ENCODE measurements at regions not wholly inside any gene's neighbourhood (a gene's known extent, or its start where the extent isn't known, plus 50 kb on each side); places are given as distances from the start of the nearest gene placed in this dataset.

DNA sequence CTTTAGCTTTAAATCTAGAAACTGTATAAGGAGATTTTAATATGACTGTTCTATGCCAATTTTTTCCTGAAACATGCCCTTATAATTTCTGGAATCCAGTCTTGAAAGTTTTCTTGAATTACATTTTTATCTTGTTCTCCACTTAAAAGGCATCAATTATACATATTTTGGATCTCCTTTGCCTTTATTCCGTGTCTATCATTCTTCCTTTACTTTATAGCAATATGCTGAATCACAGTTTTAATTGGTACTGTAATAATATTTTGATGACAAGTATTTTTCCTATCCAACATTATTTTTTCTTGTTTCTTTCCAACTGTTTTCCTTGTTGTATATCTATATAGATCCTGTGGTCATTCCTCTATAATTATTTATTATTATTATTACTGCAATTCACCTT is 361.2 kb downstream of the PIK3R1 start:
- 82 to 95% (median 85%) methylated on average over 1 of the region's 1 CpG for WGBS, 3 donors
- no peak for DNase-seq
- H3K36me3 ChIP-seq, result no peaks in the 10 kb centered on the region
- TF ChIP-seq, protein P1, sequence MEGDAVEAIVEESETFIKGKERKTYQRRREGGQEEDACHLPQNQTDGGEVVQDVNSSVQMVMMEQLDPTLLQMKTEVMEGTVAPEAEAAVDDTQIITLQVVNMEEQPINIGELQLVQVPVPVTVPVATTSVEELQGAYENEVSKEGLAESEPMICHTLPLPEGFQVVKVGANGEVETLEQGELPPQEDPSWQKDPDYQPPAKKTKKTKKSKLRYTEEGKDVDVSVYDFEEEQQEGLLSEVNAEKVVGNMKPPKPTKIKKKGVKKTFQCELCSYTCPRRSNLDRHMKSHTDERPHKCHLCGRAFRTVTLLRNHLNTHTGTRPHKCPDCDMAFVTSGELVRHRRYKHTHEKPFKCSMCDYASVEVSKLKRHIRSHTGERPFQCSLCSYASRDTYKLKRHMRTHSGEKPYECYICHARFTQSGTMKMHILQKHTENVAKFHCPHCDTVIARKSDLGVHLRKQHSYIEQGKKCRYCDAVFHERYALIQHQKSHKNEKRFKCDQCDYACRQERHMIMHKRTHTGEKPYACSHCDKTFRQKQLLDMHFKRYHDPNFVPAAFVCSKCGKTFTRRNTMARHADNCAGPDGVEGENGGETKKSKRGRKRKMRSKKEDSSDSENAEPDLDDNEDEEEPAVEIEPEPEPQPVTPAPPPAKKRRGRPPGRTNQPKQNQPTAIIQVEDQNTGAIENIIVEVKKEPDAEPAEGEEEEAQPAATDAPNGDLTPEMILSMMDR (IDR thresholded peaks at IDR 0.05), result no peak
- TF ChIP-seq EP300 (IDR thresholded peaks at IDR 0.05), result no peak
- TF ChIP-seq POLR2A (IDR thresholded peaks at IDR 0.05), result no peak
- intact Hi-C loops (cut with DNase I), result no loop called here
- no peak overlapping the region for H3K27ac ChIP-seq
- no peak overlapping the region for H3K4me3 ChIP-seq
- no peaks in the 10 kb centered on the region for H3K9me3 ChIP-seq
- no peaks in the 10 kb centered on the region for H3K27me3 ChIP-seq
- H3K4me1 ChIP-seq (ENCODE audit: insufficient read depth), result no peaks in the 10 kb centered on the region

DNA sequence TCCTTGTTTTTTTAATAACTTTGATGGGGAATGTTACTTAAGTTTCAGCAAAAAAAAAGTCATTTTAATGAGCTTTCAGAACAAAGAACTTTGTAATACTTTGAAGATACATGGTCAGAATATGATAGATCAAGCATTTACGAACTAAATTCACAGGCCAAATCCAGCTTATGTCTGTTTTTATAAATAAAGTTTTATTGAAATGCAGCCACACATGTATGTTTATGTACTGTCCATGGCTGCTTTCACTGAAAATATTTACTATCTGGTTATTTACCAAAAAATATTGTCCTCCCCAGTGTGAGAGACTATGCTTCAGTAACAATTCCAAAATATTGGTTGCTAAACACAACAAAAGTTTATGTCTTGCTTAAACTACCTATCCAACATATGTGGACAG is 366.7 kb downstream of the PIK3R1 start:
- TF ChIP-seq, protein P1 (IDR thresholded peaks at IDR 0.05), result no peak
- TF ChIP-seq POLR2A (IDR thresholded peaks at IDR 0.05), result no peak
- TF ChIP-seq EP300 (IDR thresholded peaks at IDR 0.05), result no peak
- Histone ChIP-seq H3K36me3 (no peaks in the 10 kb centered on the region), H3K4me3 (no peak overlapping the region), H3K4me1 (ENCODE audit: insufficient read depth) (no peaks in the 10 kb centered on the region), H3K9me3 (no peaks in the 10 kb centered on the region), H3K27ac (no peak overlapping the region), H3K27me3 (no peaks in the 10 kb centered on the region)
- intact Hi-C loops (cut with DNase I), result no loop called here
- 58 to 88% (median 83%) methylated on average over 1 of the region's 1 CpG for WGBS, 3 donors
- DNase-seq, result no peak

DNA sequence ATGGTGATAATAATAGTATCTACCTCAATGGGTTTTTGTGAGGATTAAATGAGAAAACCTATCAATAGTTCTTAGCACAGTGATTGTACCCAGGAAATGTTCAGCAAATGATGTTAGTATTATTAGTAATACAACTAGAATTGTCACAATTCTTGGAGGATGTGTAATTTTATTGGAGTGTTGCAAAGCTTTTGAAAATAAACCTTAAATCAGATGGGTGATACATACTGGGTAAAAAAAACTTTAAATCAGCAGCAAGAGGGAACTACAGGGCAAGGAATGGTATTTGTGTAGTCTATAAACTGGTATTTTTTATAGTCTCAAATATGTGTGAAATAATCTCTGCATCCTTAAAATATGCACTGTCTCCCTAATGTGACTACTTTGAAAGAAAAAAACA is 371.6 kb downstream of the PIK3R1 start:
- Histone ChIP-seq H3K4me1 (ENCODE audit: insufficient read depth) (no peaks in the 10 kb centered on the region), H3K27me3 (no peaks in the 10 kb centered on the region), H3K27ac (no peak overlapping the region), H3K4me3 (no peak overlapping the region), H3K36me3 (no peaks in the 10 kb centered on the region), H3K9me3 (no peaks in the 10 kb centered on the region)
- TF ChIP-seq POLR2A (IDR thresholded peaks at IDR 0.05) (no peak), EP300 (IDR thresholded peaks at IDR 0.05) (no peak)
- TF ChIP-seq, protein P1 (IDR thresholded peaks at IDR 0.05), result no peak
- DNase-seq, result no peak
- intact Hi-C loops (cut with DNase I), result no loop called here

DNA sequence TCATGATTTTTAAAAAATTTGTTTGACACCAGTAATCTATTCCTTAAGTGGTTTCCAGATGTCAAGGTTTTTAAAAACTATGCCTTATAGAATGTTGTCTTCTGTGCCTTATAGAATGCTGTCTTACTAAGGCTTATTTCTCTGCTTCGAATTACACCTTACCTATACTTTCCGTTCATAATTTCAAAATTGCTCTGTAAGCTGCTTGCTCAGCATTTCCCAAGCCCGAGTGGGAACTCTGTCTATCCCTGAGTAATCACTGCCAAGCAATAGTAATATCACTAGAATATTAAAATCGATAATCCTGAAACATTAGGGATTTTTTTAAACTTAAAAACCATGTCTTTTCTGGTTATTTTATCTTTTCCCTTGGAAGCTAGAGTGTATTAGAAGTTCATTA is 376.3 kb downstream of the PIK3R1 start:
- intact Hi-C loops (cut with DNase I), result no loop called here
- no peaks in the 10 kb centered on the region for H3K4me1 ChIP-seq (ENCODE audit: insufficient read depth)
- TF ChIP-seq EP300 (IDR thresholded peaks at IDR 0.05) (no peak), POLR2A (IDR thresholded peaks at IDR 0.05) (no peak)
- TF ChIP-seq, protein P1 (IDR thresholded peaks at IDR 0.05), result no peak
- no peaks in the 10 kb centered on the region for H3K9me3 ChIP-seq
- no peaks in the 10 kb centered on the region for H3K27me3 ChIP-seq
- no peak for DNase-seq
- H3K4me3 ChIP-seq, result no peak overlapping the region
- 75 to 85% (median 80%) methylated on average over 4 of the region's 4 CpGs for WGBS, 3 donors
- no peaks in the 10 kb centered on the region for H3K36me3 ChIP-seq
- H3K27ac ChIP-seq, result no peak overlapping the region

DNA sequence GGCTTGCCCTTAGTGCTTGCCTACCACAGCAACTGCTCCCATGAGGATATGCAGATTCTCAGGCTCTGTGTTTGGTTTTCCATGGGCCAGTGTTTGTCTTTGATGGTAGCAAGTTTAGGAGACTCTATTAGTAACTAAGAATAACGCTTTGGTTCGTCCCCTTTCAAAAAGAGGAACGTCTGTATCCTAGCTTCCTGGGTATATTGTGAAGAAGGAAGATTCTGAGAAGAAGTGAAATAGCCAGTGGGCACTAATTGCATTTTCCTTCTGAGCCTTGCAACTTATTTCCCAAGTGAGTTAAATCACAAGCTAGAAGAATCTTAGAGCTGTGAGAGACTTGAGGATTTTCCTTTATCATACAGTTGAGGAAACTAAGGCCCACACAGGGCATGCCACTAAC is 376.8 kb downstream of the PIK3R1 start:
- Histone ChIP-seq H3K4me3 (no peak overlapping the region), H3K4me1 (ENCODE audit: insufficient read depth) (no peaks in the 10 kb centered on the region), H3K27me3 (no peaks in the 10 kb centered on the region), H3K36me3 (no peaks in the 10 kb centered on the region), H3K9me3 (no peaks in the 10 kb centered on the region), H3K27ac (no peak overlapping the region)
- intact Hi-C loops (cut with DNase I), result no loop called here
- no peak for DNase-seq
- TF ChIP-seq POLR2A (IDR thresholded peaks at IDR 0.05) (no peak), EP300 (IDR thresholded peaks at IDR 0.05) (no peak)
- TF ChIP-seq, protein P1 (IDR thresholded peaks at IDR 0.05), result no peak
- 88 to 94% (median 92%) methylated on average over 3 of the region's 3 CpGs for WGBS, 3 donors

Measured in ovary (tissue), 7 donors.